Ishikawa (cell line): ENCODE measurements at regions not wholly inside any gene's neighbourhood (a gene's known extent, or its start where the extent isn't known, plus 50 kb on each side); places are given as distances from the start of the nearest gene placed in this dataset.
A peak's percentile ranks its signal among the peaks of the same experiment; 100 is the strongest.

ENCODE experiments used
- CEBPB ChIP-seq: IDR thresholded peaks from 2 replicates; pipeline ENCODE4 v1.6.1; 2012
- CREB1 ChIP-seq: IDR thresholded peaks from 2 replicates; pipeline ENCODE4 v1.6.1; 2012; ENCODE audit warnings: low read depth
- EGR1 ChIP-seq: IDR thresholded peaks from 2 replicates; pipeline ENCODE4 v1.6.1; 2012
- EP300 ChIP-seq: IDR thresholded peaks from 2 replicates; pipeline ENCODE4 v1.6.1; 2012; ENCODE audit warnings: borderline replicate concordance
- FOXM1 ChIP-seq: IDR thresholded peaks from 2 replicates; pipeline ENCODE4 v1.6.1; 2012; ENCODE audit warnings: low read depth, borderline replicate concordance
- MAX ChIP-seq: IDR thresholded peaks from 2 replicates; pipeline ENCODE4 v1.6.1; 2012
- NFIC ChIP-seq: IDR thresholded peaks from 2 replicates; pipeline ENCODE4 v1.6.1; 2012
- RAD21 ChIP-seq: IDR thresholded peaks from 2 replicates; pipeline ENCODE4 v1.6.1; 2012; ENCODE audit warnings: low read depth
- REST ChIP-seq: IDR thresholded peaks from 2 replicates; pipeline ENCODE4 v1.6.1; 2012; ENCODE audit warnings: low read depth, mild to moderate bottlenecking
- TAF1 ChIP-seq: IDR thresholded peaks from 2 replicates; pipeline ENCODE4 v1.6.1; 2012; ENCODE audit warnings: low read depth, mild to moderate bottlenecking
- TCF12 ChIP-seq: IDR thresholded peaks from 2 replicates; pipeline ENCODE4 v1.6.1; 2012; ENCODE audit warnings: low read depth
- TEAD4 ChIP-seq: IDR thresholded peaks from 2 replicates; pipeline ENCODE4 v1.6.1; 2012
- USF1 ChIP-seq: IDR thresholded peaks from 2 replicates; pipeline ENCODE4 v1.6.1; 2012
- YY1 ChIP-seq: IDR thresholded peaks from 2 replicates; pipeline ENCODE4 v1.6.1; 2012; ENCODE audit warnings: low read depth
- ZBTB7A ChIP-seq: IDR thresholded peaks from 2 replicates; pipeline ENCODE4 v1.6.1; 2012; ENCODE audit warnings: low read depth

GRCh38 chr15:35691891-35692867 lies 146.2 kb upstream of the DPH6 start:
- TF ChIP-seq EGR1 (no peak), ZBTB7A (no peak), MAX (no peak), TAF1 (no peak), YY1 (no peak), NFIC (no peak), REST (no peak), CREB1 (no peak), TCF12 (no peak), TEAD4 (no peak), RAD21 (no peak), FOXM1 (no peak)

- TF ChIP-seq CEBPB: no peak
- no peak for TF ChIP-seq EP300
- TF ChIP-seq TAF1: no peak
- no peak for TF ChIP-seq EGR1
- no peak for TF ChIP-seq YY1
- no peak for TF ChIP-seq ZBTB7A
- TF ChIP-seq MAX: no peak
- TF ChIP-seq RAD21: no peak
- no peak for TF ChIP-seq REST
- TF ChIP-seq USF1: no peak
- TF ChIP-seq CREB1: no peak
- TF ChIP-seq FOXM1: no peak
These were observed 147.3 kb upstream of the DPH6 start for GRCh38 chr15:35693286-35693685.

- TF ChIP-seq YY1 (no peak), RAD21 (no peak), TCF12 (no peak)
These were observed 147.9 kb upstream of the DPH6 start for GRCh38 chr15:35693886-35694285.

- TF ChIP-seq NFIC (no peak), REST (peak; percentile 42; the same call in 1 of the 2 replicates), EGR1 (no peak)
These were observed 149.0 kb upstream of the DPH6 start for GRCh38 chr15:35695003-35695402.

GRCh38 chr15:35696767-35697231 lies 150.8 kb upstream of the DPH6 start:
- TF ChIP-seq EGR1 (no peak), REST (no peak)
